Activated CD4-positive, alpha-beta T cell treated with anti-CD3 and anti-CD28 coated beads, Interleukin-2, amount 10 ng/mL, durations not matched to agents 24 days and 14 days (primary cell): ENCODE measurements at regions not wholly inside any gene's neighbourhood (a gene's known extent, or its start where the extent isn't known, plus 50 kb on each side); places are given as distances from the start of the nearest gene placed in this dataset.

ENCODE experiments used
- DNase-seq: peaks from one replicate; pipeline ENCODE4 v3.0.0; 2022
- H3K27ac Mint-ChIP-seq: one replicate; pipeline ENCODE4 v1.8.0; 2022; ENCODE audit warnings: mild to moderate bottlenecking, mixed read lengths
- H3K27me3 Mint-ChIP-seq: one replicate; pipeline ENCODE4 v1.8.0; 2022; ENCODE audit warnings: mixed read lengths
- H3K36me3 Mint-ChIP-seq: one replicate; pipeline ENCODE4 v1.8.0; 2022; ENCODE audit warnings: low read depth, mild to moderate bottlenecking, mixed read lengths
- H3K4me1 Mint-ChIP-seq: one replicate; pipeline ENCODE4 v1.8.0; 2021; ENCODE audit warnings: mixed read lengths
- H3K4me3 Mint-ChIP-seq: one replicate; pipeline ENCODE4 v1.8.0; 2022; ENCODE audit warnings: mild to moderate bottlenecking, moderate library complexity, mixed read lengths
- H3K9me3 Mint-ChIP-seq: one replicate; pipeline ENCODE4 v1.8.0; 2021; ENCODE audit warnings: mixed read lengths
- intact Hi-C: fragments of 100-400 bp; cut with micrococcal nuclease; formaldehyde crosslinking; loops from one replicate; pipeline ENCODE4 v1.15.1; 2023

- Mint-ChIP-seq H3K36me3 (no peaks in the 10 kb centered on the region), H3K4me3 (no peak overlapping the region), H3K27me3 (no peaks in the 10 kb centered on the region), H3K4me1 (no peaks in the 10 kb centered on the region), H3K27ac (no peak overlapping the region), H3K9me3 (no peaks in the 10 kb centered on the region)
- intact Hi-C loops: no loop called here
- no peak for DNase-seq
Observed at GRCh38 chr1:238001818-238002217, 111.1 kb upstream of the ZP4 start.

DNA sequence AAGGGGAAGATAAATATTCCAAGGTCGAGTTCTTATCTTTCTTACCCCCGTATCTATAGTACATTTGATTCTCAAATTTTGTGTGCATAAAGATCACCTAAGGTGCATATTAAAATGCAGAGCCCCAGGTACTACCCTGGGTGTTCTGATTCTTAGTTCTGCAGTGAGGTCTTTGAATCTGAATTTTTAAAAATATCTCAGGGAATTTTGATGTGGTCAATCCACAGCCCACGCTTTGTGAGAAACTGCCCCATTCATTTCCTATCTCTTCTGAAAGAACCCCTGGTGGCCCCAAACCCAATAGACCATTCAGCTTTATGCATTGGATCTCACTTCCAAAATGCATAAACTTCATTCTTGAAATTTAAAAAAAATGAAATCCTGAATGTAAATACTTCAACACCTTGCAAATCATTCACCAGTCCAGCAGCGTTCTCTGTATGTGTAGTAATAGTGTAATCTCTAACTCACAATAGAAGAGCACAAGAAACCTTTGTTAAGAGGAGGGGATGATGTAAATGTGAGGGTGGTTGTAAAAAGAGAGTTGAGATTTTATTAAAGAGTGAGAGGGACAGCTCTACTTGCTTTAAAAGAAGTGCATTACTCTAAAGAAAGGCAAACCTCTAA is 108.8 kb upstream of the ZP4 start:
- Mint-ChIP-seq H3K27ac (no peak overlapping the region), H3K4me3 (no peak overlapping the region), H3K9me3 (peaks cover 3% of the 10 kb centered on the region), H3K36me3 (no peaks in the 10 kb centered on the region), H3K27me3 (no peaks in the 10 kb centered on the region), H3K4me1 (no peaks in the 10 kb centered on the region)
- no peak for DNase-seq
- intact Hi-C loops: no loop called here

DNA sequence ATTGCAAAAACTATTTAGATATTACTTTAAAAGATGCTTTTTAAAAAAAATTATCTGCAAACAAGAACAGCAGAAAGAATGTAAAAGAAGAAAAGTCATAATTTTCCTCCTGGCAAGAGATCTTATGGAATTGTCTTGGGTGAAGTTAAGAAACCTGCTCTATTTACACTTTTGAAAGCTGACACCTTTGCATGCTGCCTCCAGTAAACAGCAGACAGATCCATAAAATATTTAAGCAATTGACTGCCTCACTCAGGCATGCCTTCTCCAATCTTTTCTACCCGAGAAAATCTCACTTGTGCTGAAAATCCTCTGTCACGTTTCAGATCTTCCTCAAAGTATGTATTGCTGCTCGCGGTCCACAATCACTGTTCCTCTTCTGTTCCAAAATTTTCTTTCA is 107.9 kb upstream of the ZP4 start:
- H3K27me3 Mint-ChIP-seq: no peaks in the 10 kb centered on the region
- no peaks in the 10 kb centered on the region for H3K36me3 Mint-ChIP-seq
- peaks cover 3% of the 10 kb centered on the region for H3K9me3 Mint-ChIP-seq
- no peak overlapping the region for H3K4me3 Mint-ChIP-seq
- no peak for DNase-seq
- no peaks in the 10 kb centered on the region for H3K4me1 Mint-ChIP-seq
- intact Hi-C loops: no loop called here
- H3K27ac Mint-ChIP-seq: no peak overlapping the region

- Mint-ChIP-seq H3K4me1 (no peaks in the 10 kb centered on the region), H3K4me3 (no peak overlapping the region), H3K27me3 (no peaks in the 10 kb centered on the region), H3K36me3 (no peaks in the 10 kb centered on the region), H3K27ac (no peak overlapping the region), H3K9me3 (no peaks in the 10 kb centered on the region)
- DNase-seq: no peak
- intact Hi-C loops: no loop called here
Observed at GRCh38 chr1:237983496-237983895, 92.8 kb upstream of the ZP4 start.

- Mint-ChIP-seq H3K4me3 (no peak overlapping the region), H3K4me1 (no peaks in the 10 kb centered on the region), H3K9me3 (no peaks in the 10 kb centered on the region), H3K27ac (no peak overlapping the region), H3K36me3 (no peaks in the 10 kb centered on the region), H3K27me3 (no peaks in the 10 kb centered on the region)
- DNase-seq: no peak
- intact Hi-C loops: no loop called here
Observed at GRCh38 chr1:237981223-237981622, 90.5 kb upstream of the ZP4 start.

DNA sequence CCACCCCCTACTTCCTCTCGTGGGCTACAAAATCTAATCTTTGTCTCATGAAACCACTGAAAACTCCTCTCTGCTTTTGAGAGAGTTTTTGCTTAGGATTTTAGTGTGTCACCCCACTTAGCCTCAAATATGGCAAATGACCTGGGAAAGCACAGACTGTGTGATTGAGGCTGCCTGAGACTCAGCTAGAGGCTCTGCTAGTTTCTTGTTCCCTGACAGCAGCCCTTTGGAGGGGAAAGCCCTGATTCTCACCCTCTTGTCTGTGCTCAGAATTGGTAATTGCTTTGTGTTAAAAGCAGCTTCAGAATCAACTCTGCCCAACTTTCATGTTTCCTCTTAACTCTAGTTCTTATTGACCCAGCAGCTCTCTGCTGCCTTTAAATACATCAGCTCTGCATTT is 85.6 kb upstream of the ZP4 start:
- intact Hi-C loops: no loop called here
- Mint-ChIP-seq H3K27ac (no peak overlapping the region), H3K27me3 (no peaks in the 10 kb centered on the region), H3K9me3 (no peaks in the 10 kb centered on the region), H3K4me3 (no peak overlapping the region), H3K36me3 (no peaks in the 10 kb centered on the region), H3K4me1 (no peaks in the 10 kb centered on the region)
- DNase-seq: no peak

GRCh38 chr1:237975903-237976302 is 85.2 kb upstream of the ZP4 start:
- Mint-ChIP-seq H3K27ac (no peak overlapping the region), H3K9me3 (no peaks in the 10 kb centered on the region), H3K36me3 (no peaks in the 10 kb centered on the region), H3K4me3 (no peak overlapping the region), H3K4me1 (no peaks in the 10 kb centered on the region), H3K27me3 (no peaks in the 10 kb centered on the region)
- DNase-seq: no peak
- intact Hi-C loops: no loop called here

DNA sequence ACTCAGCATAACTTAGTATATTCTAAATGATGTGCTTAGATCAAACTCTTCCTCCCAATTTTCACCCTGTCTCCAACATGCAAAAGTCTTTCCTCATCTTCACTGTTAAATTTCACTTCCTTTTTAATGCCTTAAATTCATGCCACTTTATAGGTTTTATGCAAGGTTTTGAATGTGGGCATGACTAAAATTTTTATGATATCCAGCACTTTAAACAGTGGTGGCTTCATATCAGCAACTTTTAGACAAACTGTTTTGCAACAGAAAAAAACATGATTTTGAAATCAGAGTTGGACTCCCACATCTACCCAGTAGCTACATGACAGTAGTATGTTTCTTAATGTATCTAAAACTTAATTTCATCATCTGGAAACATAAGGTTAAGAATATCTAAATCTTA is 84.7 kb upstream of the ZP4 start:
- Mint-ChIP-seq H3K27me3 (no peaks in the 10 kb centered on the region), H3K36me3 (no peaks in the 10 kb centered on the region), H3K27ac (no peak overlapping the region), H3K4me3 (no peak overlapping the region), H3K9me3 (no peaks in the 10 kb centered on the region), H3K4me1 (no peaks in the 10 kb centered on the region)
- intact Hi-C loops: no loop called here
- no peak for DNase-seq

DNA sequence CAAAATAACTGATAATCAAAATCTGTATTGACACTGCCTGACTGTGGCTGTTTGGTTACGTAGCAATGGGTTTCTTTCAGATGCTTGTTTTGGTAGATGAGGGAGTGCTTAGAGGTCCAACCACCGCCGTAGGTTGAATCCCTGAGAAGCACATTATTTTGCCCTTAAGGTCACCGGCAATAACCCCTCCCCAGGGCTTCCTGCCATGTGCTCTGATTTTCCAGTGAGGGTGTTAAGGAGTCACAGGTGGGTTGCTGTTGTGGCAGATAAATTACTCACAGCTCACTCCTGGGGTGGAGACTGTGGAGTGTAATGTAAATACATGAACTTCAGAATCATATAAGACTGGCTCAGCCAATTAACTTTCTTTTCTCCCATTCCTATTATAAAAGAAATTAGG is 81.5 kb upstream of the ZP4 start:
- no peak for DNase-seq
- Mint-ChIP-seq H3K4me3 (no peak overlapping the region), H3K36me3 (no peaks in the 10 kb centered on the region), H3K27ac (no peak overlapping the region), H3K27me3 (no peaks in the 10 kb centered on the region), H3K9me3 (no peaks in the 10 kb centered on the region), H3K4me1 (no peaks in the 10 kb centered on the region)
- intact Hi-C loops: no loop called here

- H3K36me3 Mint-ChIP-seq: no peaks in the 10 kb centered on the region
- no peak overlapping the region for H3K27ac Mint-ChIP-seq
- no peak for DNase-seq
- no peak overlapping the region for H3K4me3 Mint-ChIP-seq
- no peaks in the 10 kb centered on the region for H3K4me1 Mint-ChIP-seq
- no peaks in the 10 kb centered on the region for H3K27me3 Mint-ChIP-seq
- H3K9me3 Mint-ChIP-seq: no peaks in the 10 kb centered on the region
- intact Hi-C loops: no loop called here
Observed at GRCh38 chr1:237962985-237963384, 72.3 kb upstream of the ZP4 start.

- no peaks in the 10 kb centered on the region for H3K36me3 Mint-ChIP-seq
- H3K4me3 Mint-ChIP-seq: no peak overlapping the region
- no peaks in the 10 kb centered on the region for H3K9me3 Mint-ChIP-seq
- intact Hi-C loops: no loop called here
- no peaks in the 10 kb centered on the region for H3K27me3 Mint-ChIP-seq
- no peaks in the 10 kb centered on the region for H3K4me1 Mint-ChIP-seq
- no peak overlapping the region for H3K27ac Mint-ChIP-seq
- DNase-seq: no peak
Observed at GRCh38 chr1:237961754-237962153, 71.0 kb upstream of the ZP4 start.

- Mint-ChIP-seq H3K27ac (no peak overlapping the region), H3K9me3 (no peaks in the 10 kb centered on the region), H3K4me3 (no peak overlapping the region), H3K36me3 (no peaks in the 10 kb centered on the region), H3K27me3 (no peaks in the 10 kb centered on the region), H3K4me1 (no peaks in the 10 kb centered on the region)
- intact Hi-C loops: no loop called here
- no peak for DNase-seq
Observed at GRCh38 chr1:237959838-237960237, 69.1 kb upstream of the ZP4 start.

GRCh38 chr1:237953238-237953637 is 62.5 kb upstream of the ZP4 start:
- H3K27me3 Mint-ChIP-seq: no peaks in the 10 kb centered on the region
- no peak overlapping the region for H3K27ac Mint-ChIP-seq
- intact Hi-C loops: no loop called here
- H3K36me3 Mint-ChIP-seq: no peaks in the 10 kb centered on the region
- H3K4me1 Mint-ChIP-seq: no peaks in the 10 kb centered on the region
- H3K4me3 Mint-ChIP-seq: no peak overlapping the region
- H3K9me3 Mint-ChIP-seq: no peaks in the 10 kb centered on the region
- DNase-seq: no peak
